ENCODE measurements at regions not wholly inside any gene's neighbourhood (a gene's known extent, or its start where the extent isn't known, plus 50 kb on each side); places are given as distances from the start of the nearest gene placed in this dataset.

GRCh38 chr10:128512767-128513166 lies 386.5 kb upstream of the MKI67 start:
- Histone ChIP-seq H3K9me3 (replicated peaks; ENCODE audit: control insufficient read depth, insufficient read depth, low read length) (no peaks in the 10 kb centered on the region), H3K36me3 (ENCODE audit: control insufficient read depth in 2 of 2, extremely low read depth in 1 of 2, insufficient read depth in 2 of 2, low read length in 2 of 2) (no peaks in the 10 kb centered on the region), H3K27me3 (ENCODE audit: control insufficient read depth in 2 of 2, insufficient read depth in 2 of 2, low read length in 2 of 2) (no peaks in the 10 kb centered on the region), H4K20me1 (replicated peaks; ENCODE audit: control insufficient read depth, extremely low read depth, insufficient read depth, low read length) (no peaks in the 10 kb centered on the region), H3K4me3 (replicated peaks in 1 of 3; ENCODE audit: insufficient read depth in 1 of 3, low read depth in 1 of 3, low read length in 3 of 3) (no peak overlapping the region), H3K4me2 (ENCODE audit: insufficient read depth, low read length) (no peak overlapping the region), H3K9me1 (replicated peaks; ENCODE audit: control insufficient read depth, extremely low read depth, insufficient read depth, low read length) (no peaks in the 10 kb centered on the region), H2AFZ (ENCODE audit: low read depth, low read length) (no peak overlapping the region), H3K4me1 (ENCODE audit: control insufficient read depth, extremely low read depth, insufficient read depth, low read length) (no peaks in the 10 kb centered on the region), H3K27ac (ENCODE audit: insufficient read depth, low read depth, low read length) (no peak overlapping the region), H3K79me2 (ENCODE audit: control insufficient read depth, insufficient read depth, low read length) (no peaks in the 10 kb centered on the region), H3K9ac (replicated peaks; ENCODE audit: extremely low read depth, insufficient read depth, low read length) (no peak overlapping the region)
- no TSS peak for BruUV-seq (replicated peaks)
- intact Hi-C loops (cut with micrococcal nuclease) (no loop called here), dilution Hi-C loops (cut with MboI; ENCODE audit: extremely low pct_ligation_motif_present, low sequenced_read_pairs) (no loop called here)
- POLR2A ChIA-PET: no interaction called here
- FAIRE-seq: no peak
- DNase-seq (ENCODE audit: low read depth, low spot score): no peak
- TF ChIP-seq, protein P1, sequence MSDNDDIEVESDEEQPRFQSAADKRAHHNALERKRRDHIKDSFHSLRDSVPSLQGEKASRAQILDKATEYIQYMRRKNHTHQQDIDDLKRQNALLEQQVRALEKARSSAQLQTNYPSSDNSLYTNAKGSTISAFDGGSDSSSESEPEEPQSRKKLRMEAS (IDR thresholded peaks at IDR 0.05; ENCODE audit: insufficient read depth, insufficient read length): no peak
- CTCF ChIA-PET: no interaction called here

- no peak overlapping the region for H2AFZ ChIP-seq (ENCODE audit: low read depth, low read length)
Observed at GRCh38 chr10:128514536-128514935, 388.3 kb upstream of the MKI67 start.

More at GRCh38 chr10:128514536-128514935, 388.3 kb upstream of the MKI67 start:
- H3K36me3 ChIP-seq (ENCODE audit: control insufficient read depth in 2 of 2, extremely low read depth in 1 of 2, insufficient read depth in 2 of 2, low read length in 2 of 2): no peaks in the 10 kb centered on the region
- TF ChIP-seq FOS (IDR thresholded peaks at IDR 0.05; ENCODE audit: borderline replicate concordance, insufficient read depth, low read length) (no peak), POLR2A (IDR thresholded peaks at IDR 0.05; ENCODE audit: low read depth, low read length) (no peak), GATA2 (IDR thresholded peaks at IDR 0.05; ENCODE audit: insufficient read depth, insufficient read length, low read depth, low read length) (no peak), JUN (IDR thresholded peaks at IDR 0.05; ENCODE audit: borderline replicate concordance, insufficient read depth, insufficient read length, low read depth) (no peak), POLR2AphosphoS5 (IDR thresholded peaks at IDR 0.05; ENCODE audit: insufficient read depth, low read depth, low read length) (no peak), EZH2 (IDR thresholded peaks at IDR 0.05; ENCODE audit: borderline replicate concordance, low read depth, low read length, severe bottlenecking) (no peak), MYC (IDR thresholded peaks at IDR 0.05; ENCODE audit: low read depth, low read length) (no peak)
- TF ChIP-seq, protein P1 (IDR thresholded peaks at IDR 0.05; ENCODE audit: insufficient read depth, insufficient read length): no peak
- TF ChIP-seq, protein P2, sequence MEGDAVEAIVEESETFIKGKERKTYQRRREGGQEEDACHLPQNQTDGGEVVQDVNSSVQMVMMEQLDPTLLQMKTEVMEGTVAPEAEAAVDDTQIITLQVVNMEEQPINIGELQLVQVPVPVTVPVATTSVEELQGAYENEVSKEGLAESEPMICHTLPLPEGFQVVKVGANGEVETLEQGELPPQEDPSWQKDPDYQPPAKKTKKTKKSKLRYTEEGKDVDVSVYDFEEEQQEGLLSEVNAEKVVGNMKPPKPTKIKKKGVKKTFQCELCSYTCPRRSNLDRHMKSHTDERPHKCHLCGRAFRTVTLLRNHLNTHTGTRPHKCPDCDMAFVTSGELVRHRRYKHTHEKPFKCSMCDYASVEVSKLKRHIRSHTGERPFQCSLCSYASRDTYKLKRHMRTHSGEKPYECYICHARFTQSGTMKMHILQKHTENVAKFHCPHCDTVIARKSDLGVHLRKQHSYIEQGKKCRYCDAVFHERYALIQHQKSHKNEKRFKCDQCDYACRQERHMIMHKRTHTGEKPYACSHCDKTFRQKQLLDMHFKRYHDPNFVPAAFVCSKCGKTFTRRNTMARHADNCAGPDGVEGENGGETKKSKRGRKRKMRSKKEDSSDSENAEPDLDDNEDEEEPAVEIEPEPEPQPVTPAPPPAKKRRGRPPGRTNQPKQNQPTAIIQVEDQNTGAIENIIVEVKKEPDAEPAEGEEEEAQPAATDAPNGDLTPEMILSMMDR (IDR thresholded peaks at IDR 0.05; ENCODE audit: extremely low read depth in 1 of 2, insufficient read depth in 1 of 2, low read depth in 1 of 2, low read length in 2 of 2): no peak
- H3K9me3 ChIP-seq (replicated peaks; ENCODE audit: control insufficient read depth, insufficient read depth, low read length): no peaks in the 10 kb centered on the region
- no peak overlapping the region for H3K4me2 ChIP-seq (ENCODE audit: insufficient read depth, low read length)
- intact Hi-C loops (cut with micrococcal nuclease) (no loop called here), dilution Hi-C loops (cut with MboI; ENCODE audit: extremely low pct_ligation_motif_present, low sequenced_read_pairs) (no loop called here)
- FAIRE-seq (no peak), DNase-seq (ENCODE audit: low read depth, low spot score) (no peak)
- H3K79me2 ChIP-seq (ENCODE audit: control insufficient read depth, insufficient read depth, low read length): no peaks in the 10 kb centered on the region
- ChIA-PET CTCF (no interaction called here), POLR2A (no interaction called here)
- H3K4me3 ChIP-seq (replicated peaks in 1 of 3; ENCODE audit: insufficient read depth in 1 of 3, low read depth in 1 of 3, low read length in 3 of 3): no peak overlapping the region
- H3K27ac ChIP-seq (ENCODE audit: insufficient read depth, low read depth, low read length): no peak overlapping the region
- BruUV-seq (replicated peaks): no TSS peak
- no peaks in the 10 kb centered on the region for H3K27me3 ChIP-seq (ENCODE audit: control insufficient read depth in 2 of 2, insufficient read depth in 2 of 2, low read length in 2 of 2)
- no peaks in the 10 kb centered on the region for H3K9me1 ChIP-seq (replicated peaks; ENCODE audit: control insufficient read depth, extremely low read depth, insufficient read depth, low read length)
- H4K20me1 ChIP-seq (replicated peaks; ENCODE audit: control insufficient read depth, extremely low read depth, insufficient read depth, low read length): no peaks in the 10 kb centered on the region
- H3K4me1 ChIP-seq (ENCODE audit: control insufficient read depth, extremely low read depth, insufficient read depth, low read length): no peaks in the 10 kb centered on the region
- H3K9ac ChIP-seq (replicated peaks; ENCODE audit: extremely low read depth, insufficient read depth, low read length): no peak overlapping the region
